GM23248 (cell line): ENCODE measurements at regions not wholly inside any gene's neighbourhood (a gene's known extent, or its start where the extent isn't known, plus 50 kb on each side); places are given as distances from the start of the nearest gene placed in this dataset.

Experiments used
- DNase-seq: peaks from one replicate; pipeline ENCODE4 v3.0.0-alpha.2; 2015
- H2AFZ ChIP-seq: fragments of 200-600 bp; sonication (generic); 2 replicates; pipeline ENCODE4 v1.6.1; 2016; ENCODE audit warnings: antibody characterized with exemption
- H3F3A ChIP-seq: fragments of 200-600 bp; sonication (generic); 2 replicates; pipeline ENCODE4 v1.6.1; 2016; ENCODE audit warnings: mild to moderate bottlenecking, antibody characterized with exemption, mixed run types; ENCODE audit not compliant: insufficient read depth
- H3K27ac ChIP-seq: fragments of 200-600 bp; sonication (generic); 2 replicates; pipeline ENCODE4 v1.5.1; 2016; ENCODE audit warnings: mild to moderate bottlenecking
- H3K27me3 ChIP-seq: fragments of 200-600 bp; sonication (generic); replicated peaks from 2 replicates; pipeline ENCODE4 v1.6.1; 2016; ENCODE audit warnings: mild to moderate bottlenecking; ENCODE audit not compliant: insufficient read depth
- H3K36me3 ChIP-seq: fragments of 200-600 bp; sonication (generic); 2 replicates; pipeline ENCODE4 v1.6.1; 2016; ENCODE audit warnings: low read depth, mild to moderate bottlenecking
- H3K4me1 ChIP-seq: fragments of 200-600 bp; sonication (generic); 2 replicates; pipeline ENCODE4 v1.6.1; 2016; ENCODE audit warnings: mild to moderate bottlenecking; ENCODE audit not compliant: insufficient read depth
- H3K4me2 ChIP-seq: fragments of 200-600 bp; sonication (generic); one replicate; pipeline ENCODE4 v1.6.1; 2016; ENCODE audit warnings: mild to moderate bottlenecking; ENCODE audit not compliant: unreplicated experiment
- H3K4me3 ChIP-seq: fragments of 200-600 bp; sonication (generic); 2 replicates; pipeline ENCODE4 v1.5.1; 2016; ENCODE audit warnings: mild to moderate bottlenecking
- H3K79me2 ChIP-seq: fragments of 200-600 bp; sonication (generic); 2 replicates; pipeline ENCODE4 v1.6.1; 2016; ENCODE audit warnings: mild to moderate bottlenecking; ENCODE audit not compliant: insufficient read depth
- H3K9ac ChIP-seq: fragments of 200-600 bp; sonication (generic); 2 replicates; pipeline ENCODE4 v1.6.1; 2016; ENCODE audit warnings: mild to moderate bottlenecking
- H3K9me2 ChIP-seq: fragments of 200-600 bp; sonication (generic); 2 replicates; pipeline ENCODE4 v1.6.1; 2016; ENCODE audit warnings: mixed run types, mild to moderate bottlenecking, moderate library complexity; ENCODE audit not compliant: insufficient read depth
- H3K9me3 ChIP-seq: fragments of 200-600 bp; sonication (generic); one replicate; pipeline ENCODE4 v1.6.1; 2017; ENCODE audit warnings: low read depth
- H4K20me1 ChIP-seq: fragments of 200-600 bp; sonication (generic); 2 replicates; pipeline ENCODE4 v1.6.0; 2016; ENCODE audit not compliant: insufficient read depth
- EZH2 ChIP-seq: fragments of 200-600 bp; sonication (generic); IDR thresholded peaks from 2 replicates; pipeline ENCODE4 v1.6.1; 2018; ENCODE audit warnings: antibody characterized with exemption, mild to moderate bottlenecking; ENCODE audit not compliant: insufficient read depth, poor library complexity, severe bottlenecking
- EZH2phosphoT487 ChIP-seq: fragments of 200-600 bp; sonication (generic); IDR thresholded peaks from 2 replicates; pipeline ENCODE4 v1.6.1; 2018; ENCODE audit warnings: antibody characterized with exemption, moderate library complexity, mild to moderate bottlenecking, low read depth; ENCODE audit not compliant: insufficient read depth
- WGBS, 2 experiments: methylation state at CpG; one replicate each; pipeline ENCODE4 v1.1.6; 2015 to 2017; ENCODE audit warnings: low lambda C conversion rate in 2 of 2, low coverage in 1 of 2; ENCODE audit errors: missing lambda C conversion rate in 2 of 2; 5-methylcytosine and 5-hydroxymethylcytosine counted together
- in situ Hi-C: fragments of 300-500 bp; cut with MboI; formaldehyde crosslinking; loops from 2 replicates; pipeline ENCODE4 v1.15.0; 2020

GRCh38 chr19:32256341-32256975, 89.0 kb upstream of the ZNF507 start:
- 46 to 57% methylated on average over 15 of the region's 15 CpGs for WGBS, 2 experiments
- Histone ChIP-seq H3K4me2 (no peak overlapping the region), H3K79me2 (no peaks in the 10 kb centered on the region), H3F3A (no peaks in the 10 kb centered on the region), H3K9me2 (no peaks in the 10 kb centered on the region), H3K27me3 (no peaks in the 10 kb centered on the region), H3K9ac (no peak overlapping the region), H3K4me1 (no peaks in the 10 kb centered on the region), H3K27ac (no peak overlapping the region), H2AFZ (no peak overlapping the region), H3K36me3 (no peaks in the 10 kb centered on the region), H3K4me3 (no peak overlapping the region), H4K20me1 (no peaks in the 10 kb centered on the region), H3K9me3 (no peaks in the 10 kb centered on the region)
- in situ Hi-C loops = no loop called here
- TF ChIP-seq EZH2phosphoT487 = no peak
- no peak for TF ChIP-seq EZH2
- no peak for DNase-seq

GRCh38 chr19:32257326-32258073, 87.9 kb upstream of the ZNF507 start:
- no peaks in the 10 kb centered on the region for H3K27me3 ChIP-seq
- H3K27ac ChIP-seq = no peak overlapping the region
- H2AFZ ChIP-seq = no peak overlapping the region
- in situ Hi-C loops = no loop called here
- no peaks in the 10 kb centered on the region for H3K9me3 ChIP-seq
- no peak for TF ChIP-seq EZH2
- TF ChIP-seq EZH2phosphoT487 = no peak
- no peaks in the 10 kb centered on the region for H3K9me2 ChIP-seq
- no peaks in the 10 kb centered on the region for H4K20me1 ChIP-seq
- 57% methylated on average over 12 of the region's 12 CpGs for WGBS, 2 experiments
- H3K79me2 ChIP-seq = no peaks in the 10 kb centered on the region
- no peak for DNase-seq
- H3K36me3 ChIP-seq = no peaks in the 10 kb centered on the region
- no peak overlapping the region for H3K4me3 ChIP-seq
- no peak overlapping the region for H3K4me2 ChIP-seq
- H3K9ac ChIP-seq = no peak overlapping the region
- no peaks in the 10 kb centered on the region for H3F3A ChIP-seq
- H3K4me1 ChIP-seq = no peaks in the 10 kb centered on the region

GRCh38 chr19:32258167-32258566, 87.2 kb upstream of the ZNF507 start:
- no peak for DNase-seq
- Histone ChIP-seq H3K27ac (no peak overlapping the region), H3K27me3 (no peaks in the 10 kb centered on the region), H3K9me3 (no peaks in the 10 kb centered on the region), H3K4me2 (no peak overlapping the region), H3K9me2 (no peaks in the 10 kb centered on the region), H3K4me1 (no peaks in the 10 kb centered on the region), H3F3A (no peaks in the 10 kb centered on the region), H3K36me3 (no peaks in the 10 kb centered on the region), H3K9ac (no peak overlapping the region), H3K4me3 (no peak overlapping the region), H3K79me2 (no peaks in the 10 kb centered on the region), H2AFZ (no peak overlapping the region), H4K20me1 (no peaks in the 10 kb centered on the region)
- TF ChIP-seq EZH2 (no peak), EZH2phosphoT487 (no peak)
- WGBS, 2 experiments = 21 to 29% methylated on average over 2 of the region's 2 CpGs
- in situ Hi-C loops = no loop called here

GRCh38 chr19:32264568-32264967, 80.8 kb upstream of the ZNF507 start:
- Histone ChIP-seq H3K9me3 (no peaks in the 10 kb centered on the region), H3K36me3 (no peaks in the 10 kb centered on the region), H3K4me2 (no peak overlapping the region), H2AFZ (no peak overlapping the region), H3K4me1 (no peaks in the 10 kb centered on the region), H3K27ac (no peak overlapping the region), H3F3A (no peaks in the 10 kb centered on the region), H4K20me1 (no peaks in the 10 kb centered on the region), H3K9me2 (no peaks in the 10 kb centered on the region), H3K4me3 (no peak overlapping the region), H3K9ac (no peak overlapping the region), H3K27me3 (peaks cover 9% of the 10 kb centered on the region; the same call in 1 of the 2 replicates), H3K79me2 (no peaks in the 10 kb centered on the region)
- in situ Hi-C loops = no loop called here
- WGBS, 2 experiments = 53 to 59% methylated on average over 7 of the region's 7 CpGs
- TF ChIP-seq EZH2 (no peak), EZH2phosphoT487 (no peak)
- no peak for DNase-seq
